PFSK-1 (cell line): ENCODE measurements at regions not wholly inside any gene's neighbourhood (a gene's known extent, or its start where the extent isn't known, plus 50 kb on each side); places are given as distances from the start of the nearest gene placed in this dataset.

Experiments used
- FOXP2 ChIP-seq: optimal IDR thresholded peaks from 2 replicates; pipeline ENCODE3; 2011; ENCODE audit warnings: borderline replicate concordance, control low read depth, inconsistent platforms; ENCODE audit not compliant: insufficient read depth; ENCODE audit errors: extremely low read length, extremely low read depth
- POLR2AphosphoS5 ChIP-seq: IDR thresholded peaks from 2 replicates; pipeline ENCODE4 v1.6.1; 2012; ENCODE audit warnings: low read depth, mild to moderate bottlenecking, control low read depth, low read length, moderate library complexity
- REST ChIP-seq, 2 experiments: IDR thresholded peaks; 2 replicates each; pipeline versions ENCODE4 v1.6.1 to v1.8.0; 2011 to 2012; ENCODE audit warnings: low read depth in 2 of 2, low read length in 2 of 2, control low read depth in 1 of 2, inconsistent platforms in 1 of 2, mild to moderate bottlenecking in 1 of 2, moderate library complexity in 1 of 2; ENCODE audit not compliant: insufficient read depth in 1 of 2
- SIN3A ChIP-seq: IDR thresholded peaks from 2 replicates; pipeline ENCODE4 v1.6.1; 2012; ENCODE audit warnings: mild to moderate bottlenecking, low read length, moderate library complexity, borderline replicate concordance; ENCODE audit not compliant: insufficient read depth
- TAF1 ChIP-seq: IDR thresholded peaks from 2 replicates; pipeline ENCODE4 v1.6.1; 2012; ENCODE audit warnings: low read length, control low read depth, borderline replicate concordance; ENCODE audit not compliant: insufficient read depth

- TF ChIP-seq TAF1 (no peak), REST (IDR thresholded peaks at IDR 0.05; ENCODE audit: insufficient read depth in 1 of 2, low read depth in 2 of 2, low read length in 2 of 2) (no peak), POLR2AphosphoS5 (no peak), SIN3A (no peak), FOXP2 (no peak)
Observed at GRCh38 chr2:62347563-62348270, 151.8 kb downstream of the B3GNT2 start.
